Limb (tissue), 2 donors: ENCODE measurements at regions not wholly inside any gene's neighbourhood (a gene's known extent, or its start where the extent isn't known, plus 50 kb on each side); places are given as distances from the start of the nearest gene placed in this dataset.

Source experiments
- DNase-seq, 2 donors: peaks; one replicate each; pipeline ENCODE4 v3.0.0-alpha.2; 2016; ENCODE audit errors: extremely low spot score in 2 of 2

DNA sequence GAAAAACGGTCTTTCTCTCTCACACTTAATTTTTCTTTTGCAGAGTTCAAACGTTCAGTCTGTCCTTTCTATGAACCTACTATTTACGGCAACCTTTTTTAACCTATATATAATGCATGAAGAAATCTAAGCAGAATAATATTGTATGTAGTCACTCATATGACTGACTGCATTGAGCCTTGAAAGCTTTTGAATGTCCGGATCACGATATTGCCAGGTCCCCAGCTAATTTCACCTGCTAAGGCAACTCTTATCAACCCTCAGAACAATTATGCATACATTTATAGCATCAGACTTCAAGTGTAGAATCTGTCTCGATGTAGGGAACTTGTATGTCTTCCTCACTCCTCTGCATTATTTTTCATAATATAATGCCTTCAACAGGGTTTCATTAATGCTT, 1083.8 kb upstream of the KLHL29 start:
- no peak for DNase-seq

DNA sequence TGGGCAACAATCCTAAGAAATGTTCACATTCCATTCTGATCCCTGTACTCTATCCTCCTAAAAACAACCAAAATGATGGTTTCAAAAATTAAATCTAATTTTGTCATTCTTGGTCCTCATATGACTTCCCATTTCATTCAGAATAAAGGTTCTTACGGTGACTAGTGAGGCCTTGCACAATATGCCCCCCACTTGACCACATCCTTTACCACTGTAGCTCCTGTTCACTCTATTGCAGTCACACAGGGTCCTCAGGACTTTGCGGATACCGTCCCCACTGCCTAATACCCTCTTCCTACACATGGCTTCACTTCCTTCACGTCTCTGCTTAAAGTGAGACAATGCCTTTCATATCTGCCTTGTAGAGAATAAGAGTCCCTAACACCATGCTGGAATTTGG, 1058.7 kb upstream of the KLHL29 start:
- no peak for DNase-seq

GRCh38 chr2:22329211-22330154, 1055.5 kb upstream of the KLHL29 start:
- DNase-seq = peak; percentile 28 to 56

GRCh38 chr2:22336414-22336813, 1048.6 kb upstream of the KLHL29 start:
- DNase-seq = peak in 1 of 2 donors; percentile 11

DNA sequence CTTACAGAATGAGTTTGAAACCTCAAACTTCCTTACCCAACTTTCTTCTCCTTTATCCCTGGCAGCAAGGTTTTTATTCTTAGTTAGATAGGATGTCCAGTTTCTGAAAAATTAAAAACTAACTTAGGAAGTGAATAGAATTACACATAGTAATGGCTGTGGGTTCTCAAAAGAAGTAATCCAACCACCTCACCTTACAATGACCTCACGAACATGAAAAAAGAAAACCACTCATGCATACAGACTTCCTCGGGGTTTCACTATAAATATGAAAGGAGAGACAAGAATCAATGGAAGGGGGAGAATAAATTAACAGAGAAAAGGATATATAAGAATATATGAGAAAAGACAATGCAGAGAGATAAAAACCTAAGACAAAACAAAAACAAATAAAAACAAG, 1044.3 kb upstream of the KLHL29 start:
- DNase-seq = no peak

- DNase-seq = no peak
Observed at GRCh38 chr2:22347306-22347705, 1037.7 kb upstream of the KLHL29 start.

DNA sequence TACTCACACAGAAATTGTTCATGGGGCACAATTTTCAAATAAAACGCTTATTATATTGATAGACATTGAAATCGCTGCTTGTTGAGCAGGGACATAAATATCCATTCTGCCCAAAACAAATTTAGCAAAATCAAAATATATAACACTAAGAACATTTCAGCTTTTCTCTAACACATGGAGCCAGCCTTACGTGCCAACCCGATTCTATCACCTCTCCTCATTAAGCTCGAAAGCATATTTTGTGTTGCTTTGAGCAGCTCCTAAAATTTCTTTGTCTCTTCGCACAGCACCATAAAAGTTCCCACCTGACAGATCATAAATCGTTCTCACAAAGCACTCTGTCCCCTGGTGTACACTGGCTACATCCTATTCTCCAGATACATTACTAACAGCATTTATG, 1034.4 kb upstream of the KLHL29 start:
- DNase-seq = no peak

- DNase-seq = peak; percentile 38 to 72
Observed at GRCh38 chr2:22355816-22356433, 1029.1 kb upstream of the KLHL29 start.

GRCh38 chr2:22359071-22359672, 1025.8 kb upstream of the KLHL29 start:
- no peak for DNase-seq

DNA sequence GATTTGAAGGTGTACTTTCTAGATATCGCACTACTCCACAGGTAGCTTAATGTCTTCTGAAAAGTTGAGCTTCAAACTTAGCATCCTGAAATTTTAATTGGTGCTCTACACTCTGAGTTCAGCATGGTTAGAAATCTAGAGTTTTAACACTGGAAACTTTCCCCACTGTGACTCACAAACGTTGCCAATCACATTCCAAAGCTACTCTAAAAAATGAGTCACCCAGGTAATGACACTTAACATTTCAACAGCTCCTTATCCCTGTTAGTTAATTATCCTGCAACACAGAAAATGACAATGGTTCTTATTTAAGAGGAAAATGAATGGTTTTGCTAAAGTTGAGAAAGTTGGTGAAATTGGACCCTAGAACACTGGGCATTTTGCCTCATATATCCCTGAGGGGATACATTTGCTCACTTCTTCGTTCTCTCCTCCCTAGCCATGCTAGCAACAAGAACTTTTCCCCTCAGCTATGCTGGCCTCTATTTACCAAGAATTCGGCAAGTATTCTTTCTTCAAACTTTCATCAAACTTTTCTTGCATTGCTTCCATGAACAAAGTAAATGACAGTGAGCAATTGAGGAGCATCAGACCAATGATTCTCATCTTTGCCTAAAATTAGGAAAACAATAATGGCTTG, 1024.1 kb upstream of the KLHL29 start:
- DNase-seq = no peak

- no peak for DNase-seq
Observed at GRCh38 chr2:22361571-22361970, 1023.4 kb upstream of the KLHL29 start.

- DNase-seq = no peak
Observed at GRCh38 chr2:22375096-22375495, 1009.9 kb upstream of the KLHL29 start.

- DNase-seq = peak in 1 of 2 donors; percentile 6
Observed at GRCh38 chr2:22377268-22377667, 1007.7 kb upstream of the KLHL29 start.

GRCh38 chr2:22382479-22383169, 1002.4 kb upstream of the KLHL29 start:
- DNase-seq = no peak

- no peak for DNase-seq
Observed at GRCh38 chr2:22397847-22398246, 987.1 kb upstream of the KLHL29 start.

DNA sequence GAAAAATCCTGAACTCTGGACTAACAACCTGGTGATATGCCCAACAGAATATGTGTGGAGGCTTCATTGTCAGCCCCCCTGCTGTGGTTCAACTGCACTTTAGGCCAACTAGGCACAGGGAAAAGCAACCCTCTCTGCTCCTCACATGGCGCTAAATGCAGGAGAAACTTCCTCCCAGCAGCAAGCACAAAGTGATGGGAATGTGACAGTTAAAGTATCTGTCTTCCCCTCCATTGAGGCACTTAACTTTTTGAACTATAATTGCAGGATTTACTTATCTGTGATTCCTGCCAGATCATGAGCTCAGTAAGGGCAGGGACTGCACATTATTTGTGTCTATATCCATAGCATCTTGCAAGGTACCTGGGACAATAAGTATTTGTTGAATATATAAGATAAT, 981.2 kb upstream of the KLHL29 start:
- DNase-seq = no peak

GRCh38 chr2:22406625-22407024, 978.4 kb upstream of the KLHL29 start:
- no peak for DNase-seq

GRCh38 chr2:22420076-22420475, 964.9 kb upstream of the KLHL29 start:
- no peak for DNase-seq

DNA sequence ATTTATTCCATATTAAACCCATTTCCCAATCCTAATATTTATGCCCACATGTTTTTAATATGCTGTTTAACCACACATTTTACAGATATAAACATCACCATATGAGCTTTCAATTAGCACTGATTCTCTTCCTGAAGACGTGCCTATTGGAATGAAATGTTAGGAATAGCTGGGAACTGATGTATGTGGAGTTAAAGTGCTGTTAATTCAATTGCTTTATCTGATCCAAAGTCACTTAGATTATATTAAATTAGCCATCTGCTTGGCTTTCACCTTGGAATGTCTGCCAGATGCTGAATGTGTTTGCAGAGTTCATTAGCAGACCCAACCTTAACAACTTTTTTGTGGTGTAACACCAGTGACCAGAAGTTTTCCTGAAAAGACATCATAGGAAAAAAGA, 942.9 kb upstream of the KLHL29 start:
- peak in 1 of 2 donors; percentile 20 for DNase-seq

GRCh38 chr2:22444281-22444680, 940.7 kb upstream of the KLHL29 start:
- no peak for DNase-seq

DNA sequence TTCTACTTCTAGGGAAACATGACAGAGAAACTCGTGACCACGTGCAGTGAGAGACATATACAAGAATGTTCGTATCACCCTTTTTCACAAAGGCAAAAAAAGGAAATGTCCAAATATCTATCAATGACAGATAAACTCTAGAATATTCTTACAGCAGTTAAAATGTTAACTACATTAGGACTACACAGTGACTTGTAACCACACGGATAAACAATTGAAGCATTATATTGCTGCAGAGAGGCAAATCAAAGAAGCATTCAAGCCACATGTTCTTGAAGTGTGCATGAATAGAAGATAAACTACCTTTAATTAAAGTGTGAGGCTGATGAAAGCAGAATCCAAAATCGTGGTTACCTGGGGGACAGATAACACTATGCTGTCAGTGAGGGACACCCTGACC, 935.3 kb upstream of the KLHL29 start:
- no peak for DNase-seq
